Panc1 (cell line): ENCODE measurements at regions not wholly inside any gene's neighbourhood (a gene's known extent, or its start where the extent isn't known, plus 50 kb on each side); places are given as distances from the start of the nearest gene placed in this dataset.
"Not testable (repeated sequence)": the region's sequence is repeated elsewhere in the genome, so short reads cannot be mapped to it uniquely, and the experiment has no call there.

Experiments
- ATAC-seq: fragments of 200-7000 bp; cut with Tn5 transposase; 2 replicates; pipeline ENCODE4 v1.9.1; 2020; ENCODE audit warnings: mild to moderate bottlenecking, moderate library complexity
- BruUV-seq: library from RNA; stranded (reverse); fragments of 400-500 nt; replicated peaks from 2 replicates; lab custom pipeline; 2021; lab: Mats Ljungman, UMichigan
- CTCF ChIA-PET: fragments of 300-600 bp; sonication (Branson Sonifier 250); formaldehyde crosslinking; loops from one replicate; lab custom pipeline; 2022; ENCODE audit warnings: antibody characterized with exemption; lab: Charles Lee
- POLR2A ChIA-PET: fragments of 300-600 bp; sonication (Branson Sonifier 250); formaldehyde crosslinking; loops from one replicate; lab custom pipeline; 2022; ENCODE audit warnings: antibody characterized with exemption; lab: Charles Lee
- DNase-seq: peaks from one replicate; pipeline ENCODE4 v3.0.0-alpha.2; 2010; ENCODE audit warnings: low read depth, low spot score
- H3K27ac ChIP-seq: 2 replicates; pipeline ENCODE4 v1.5.1; 2011; ENCODE audit warnings: mild to moderate bottlenecking, low read length, inconsistent platforms
- H3K27me3 ChIP-seq: fragments of 200-500 bp; sonication (Bioruptor generic); 2 replicates; pipeline ENCODE4 v1.6.0; 2014; ENCODE audit warnings: low read length, inconsistent platforms; ENCODE audit not compliant: control insufficient read depth, insufficient read depth
- H3K36me3 ChIP-seq: fragments of 200-500 bp; sonication (Bioruptor generic); 2 replicates; pipeline ENCODE4 v1.5.1; 2014; ENCODE audit warnings: inconsistent platforms, mild to moderate bottlenecking, low read length, moderate library complexity; ENCODE audit not compliant: control insufficient read depth, insufficient read depth
- H3K4me1 ChIP-seq: 2 replicates; pipeline ENCODE4 v1.5.1; 2011; ENCODE audit warnings: inconsistent platforms, mild to moderate bottlenecking, low read length, moderate library complexity; ENCODE audit not compliant: control insufficient read depth, insufficient read depth
- H3K4me3 ChIP-seq, 2 experiments: 2 replicates each; pipeline ENCODE4 v1.5.1; 2011 to 2012; ENCODE audit warnings: low read depth in 2 of 2, low read length in 2 of 2, mild to moderate bottlenecking in 2 of 2, inconsistent platforms in 1 of 2, moderate library complexity in 1 of 2
- H3K9me3 ChIP-seq: fragments of 200-500 bp; sonication (Bioruptor generic); 2 replicates; pipeline ENCODE4 v1.5.1; 2014; ENCODE audit warnings: low read depth, mild to moderate bottlenecking, inconsistent platforms, low read length, moderate library complexity; ENCODE audit not compliant: control insufficient read depth, insufficient read depth
- in situ Hi-C: cut with HindIII; loops from 2 replicates; pipeline ENCODE4 v1.10.0; 2016; ENCODE audit warnings: low sequenced_read_pairs, low pct_unique_long_range_greater_than_20kb
- intact Hi-C: fragments of 100-400 bp; cut with micrococcal nuclease; formaldehyde crosslinking; loops from one replicate; pipeline ENCODE4 v1.10.0; 2022; ENCODE audit not compliant: unreplicated experiment

DNA sequence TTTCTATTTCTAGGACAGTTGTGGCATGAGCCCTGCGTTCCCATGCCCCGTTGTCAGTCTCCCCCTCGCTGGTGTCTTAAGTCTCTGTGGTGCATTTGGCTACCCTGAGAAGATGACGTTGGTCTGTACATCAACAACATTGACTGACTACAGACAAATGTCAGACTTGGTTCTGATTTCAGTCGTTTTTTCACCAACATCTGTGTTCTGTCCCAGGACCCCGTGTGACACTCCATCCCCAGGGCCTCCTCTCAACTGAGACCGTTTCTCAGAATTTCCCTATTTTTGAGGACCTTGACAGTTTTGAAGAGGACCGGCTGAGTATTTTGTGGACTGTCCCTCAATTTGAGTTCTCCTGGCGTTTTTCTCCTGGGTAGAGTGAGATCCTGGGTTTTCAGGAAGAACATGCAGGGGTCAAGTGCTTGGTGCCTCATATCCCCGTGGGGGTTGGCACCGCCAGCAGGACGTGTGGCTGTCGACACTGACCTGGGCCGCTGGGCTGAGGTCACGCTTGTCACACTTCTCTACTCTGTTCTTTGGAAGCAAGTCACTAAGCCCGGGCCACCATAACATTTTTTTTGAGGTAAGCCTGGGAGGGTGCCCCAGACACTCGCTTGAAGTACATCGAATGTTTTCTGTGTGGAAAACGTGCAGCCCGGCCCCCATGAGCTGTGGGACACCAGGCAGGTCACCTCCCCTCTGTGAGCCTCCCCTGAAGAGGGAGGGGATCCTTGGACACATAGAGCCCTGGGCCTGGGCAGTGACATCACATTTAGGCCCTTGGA is 114.4 kb upstream of the ZNF469 start:
- in situ Hi-C loops, H3K27me3 ChIP-seq: not testable (repeated sequence)

DNA sequence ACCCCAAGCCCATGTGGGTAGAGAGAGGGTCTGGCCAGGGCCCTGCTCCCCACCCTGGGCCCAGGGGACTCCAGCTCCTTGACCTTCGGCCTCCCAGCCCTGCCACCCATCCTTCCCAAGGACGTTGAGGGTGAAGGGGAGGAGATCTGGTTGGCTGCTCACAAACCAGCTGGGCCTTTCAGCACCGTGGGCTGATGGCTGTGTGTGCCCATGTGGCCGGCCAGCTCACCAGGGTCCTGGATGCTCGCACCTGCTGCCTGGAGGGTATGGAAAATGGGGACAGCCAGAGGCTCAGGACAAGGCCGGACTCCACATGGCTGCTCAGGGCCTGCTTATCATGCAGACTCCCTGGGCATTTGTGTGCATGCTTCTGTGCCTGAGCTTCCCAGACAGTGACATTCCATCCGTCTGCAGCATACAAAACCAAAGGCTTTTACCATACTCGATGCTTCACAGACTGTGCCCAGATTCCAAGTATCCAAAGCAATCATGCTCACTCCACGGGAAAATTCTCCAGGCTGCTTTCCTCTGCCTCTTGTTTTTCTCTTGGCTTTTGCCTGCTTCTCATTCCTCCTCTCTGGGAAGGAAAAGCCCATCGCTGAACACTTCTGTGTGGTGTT is 112.5 kb upstream of the ZNF469 start:
- H3K9me3 ChIP-seq, H3K4me3 ChIP-seq, CTCF ChIA-PET, H3K27me3 ChIP-seq, in situ Hi-C loops, BruUV-seq, H3K36me3 ChIP-seq, H3K27ac ChIP-seq, intact Hi-C loops, ATAC-seq, DNase-seq, H3K4me1 ChIP-seq, POLR2A ChIA-PET: not testable (repeated sequence)

More for the DNA sequence above, 114.4 kb upstream of the ZNF469 start:
- H3K4me3 ChIP-seq, POLR2A ChIA-PET, H3K4me1 ChIP-seq, intact Hi-C loops, ATAC-seq, CTCF ChIA-PET, H3K27ac ChIP-seq, BruUV-seq, H3K9me3 ChIP-seq, H3K36me3 ChIP-seq, DNase-seq: not testable (repeated sequence)

DNA sequence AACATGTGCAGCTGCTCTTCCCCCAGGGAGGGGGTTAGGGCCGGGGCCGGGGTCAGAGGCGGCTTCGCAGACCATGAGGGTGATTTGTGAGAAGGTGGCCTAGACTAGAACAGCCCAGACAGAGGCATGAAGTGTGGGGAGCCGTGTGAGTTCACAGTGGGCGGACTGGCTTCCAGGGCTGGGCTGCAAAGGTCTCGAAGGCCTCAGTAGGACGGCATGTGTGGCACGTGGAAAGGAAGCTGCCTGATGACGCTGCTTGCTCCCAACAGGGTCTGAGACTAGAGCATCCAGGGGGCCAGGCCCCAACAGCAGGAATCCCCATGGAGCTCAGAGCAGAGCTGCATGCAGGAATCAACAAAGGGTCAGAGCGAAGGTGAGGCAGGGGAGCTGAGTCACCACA is 111.5 kb upstream of the ZNF469 start:
- POLR2A ChIA-PET, H3K36me3 ChIP-seq, intact Hi-C loops, in situ Hi-C loops, ATAC-seq, H3K27ac ChIP-seq, CTCF ChIA-PET, H3K9me3 ChIP-seq, H3K4me3 ChIP-seq, H3K4me1 ChIP-seq, H3K27me3 ChIP-seq, DNase-seq, BruUV-seq: not testable (repeated sequence)

DNA sequence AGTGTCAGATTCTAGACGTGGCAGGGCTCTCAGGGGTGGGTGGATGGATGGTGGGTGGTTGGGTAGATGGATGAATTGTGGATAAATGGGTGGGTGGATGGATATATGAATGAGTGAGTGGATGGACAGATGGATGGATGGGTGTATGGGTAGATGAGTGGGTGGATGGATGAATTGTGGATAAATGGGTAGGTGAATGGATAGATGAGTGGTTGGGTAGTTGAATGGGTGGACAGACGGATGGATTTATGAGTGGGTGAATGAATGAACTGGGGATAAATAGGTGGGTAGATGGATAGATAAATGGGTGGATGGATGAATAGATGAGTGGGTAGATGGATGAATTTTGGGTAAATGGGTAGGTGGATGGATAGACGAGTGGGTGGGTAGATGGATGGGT is 111.0 kb upstream of the ZNF469 start:
- H3K4me3 ChIP-seq, in situ Hi-C loops, H3K27ac ChIP-seq, DNase-seq, ATAC-seq, CTCF ChIA-PET, H3K4me1 ChIP-seq, POLR2A ChIA-PET, intact Hi-C loops, H3K36me3 ChIP-seq, H3K27me3 ChIP-seq, H3K9me3 ChIP-seq, BruUV-seq: not testable (repeated sequence)

DNA sequence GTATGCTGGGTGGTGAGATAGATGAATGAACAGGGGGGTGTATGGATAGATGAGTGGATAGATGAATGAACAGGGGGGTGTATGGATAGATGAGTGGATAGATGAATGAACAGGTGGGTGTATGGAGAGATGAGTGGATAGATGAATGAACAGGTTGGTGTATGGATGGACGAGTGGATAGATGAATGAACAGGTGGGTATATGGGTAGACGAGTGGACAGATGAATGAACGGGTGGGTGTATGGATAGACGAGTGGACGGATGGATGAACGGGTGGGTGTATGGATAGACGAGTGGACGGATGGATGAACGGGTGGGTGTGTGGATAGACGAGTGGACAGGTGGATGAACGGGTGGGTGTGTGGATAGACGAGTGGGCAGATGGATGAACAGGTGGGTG is 110.3 kb upstream of the ZNF469 start:
- ATAC-seq, POLR2A ChIA-PET, H3K27me3 ChIP-seq, intact Hi-C loops, H3K27ac ChIP-seq, H3K4me3 ChIP-seq, CTCF ChIA-PET, BruUV-seq, DNase-seq, H3K9me3 ChIP-seq, in situ Hi-C loops, H3K36me3 ChIP-seq, H3K4me1 ChIP-seq: not testable (repeated sequence)

DNA sequence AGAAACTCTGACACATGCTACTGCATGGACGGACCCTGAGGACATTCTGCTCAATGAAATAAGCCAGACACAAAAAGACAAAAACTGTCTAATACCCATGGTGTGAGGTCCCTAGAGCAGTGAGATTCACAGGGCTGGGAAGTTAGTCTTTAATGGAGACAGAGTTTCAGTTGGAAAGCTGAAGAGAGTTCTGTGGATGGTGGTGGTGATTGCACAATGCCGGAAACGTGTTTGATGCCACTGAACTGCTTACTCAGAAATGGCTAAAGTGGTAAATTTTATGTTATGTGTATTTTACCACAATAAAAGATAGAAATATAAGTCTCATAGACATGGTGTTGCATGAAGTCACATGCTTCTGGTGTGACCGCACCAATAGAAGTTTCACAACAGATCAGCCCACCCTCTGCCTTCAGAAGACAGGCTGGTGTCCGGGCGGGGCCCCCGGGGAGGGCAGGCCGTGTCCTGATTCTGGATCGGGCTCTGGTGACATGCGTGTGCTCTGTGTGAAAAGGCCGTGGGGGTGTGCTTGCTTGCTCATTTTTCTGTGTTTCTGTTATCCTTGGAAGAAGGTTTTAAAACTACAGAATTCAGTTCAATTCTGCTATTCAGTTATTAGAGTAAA is 108.5 kb upstream of the ZNF469 start:
- CTCF ChIA-PET, H3K4me3 ChIP-seq, H3K36me3 ChIP-seq, H3K9me3 ChIP-seq, DNase-seq, BruUV-seq, POLR2A ChIA-PET, intact Hi-C loops, H3K27ac ChIP-seq, H3K27me3 ChIP-seq, in situ Hi-C loops, ATAC-seq, H3K4me1 ChIP-seq: not testable (repeated sequence)
